ENCODE measurements at regions not wholly inside any gene's neighbourhood (a gene's known extent, or its start where the extent isn't known, plus 50 kb on each side); places are given as distances from the start of the nearest gene placed in this dataset.

DNA sequence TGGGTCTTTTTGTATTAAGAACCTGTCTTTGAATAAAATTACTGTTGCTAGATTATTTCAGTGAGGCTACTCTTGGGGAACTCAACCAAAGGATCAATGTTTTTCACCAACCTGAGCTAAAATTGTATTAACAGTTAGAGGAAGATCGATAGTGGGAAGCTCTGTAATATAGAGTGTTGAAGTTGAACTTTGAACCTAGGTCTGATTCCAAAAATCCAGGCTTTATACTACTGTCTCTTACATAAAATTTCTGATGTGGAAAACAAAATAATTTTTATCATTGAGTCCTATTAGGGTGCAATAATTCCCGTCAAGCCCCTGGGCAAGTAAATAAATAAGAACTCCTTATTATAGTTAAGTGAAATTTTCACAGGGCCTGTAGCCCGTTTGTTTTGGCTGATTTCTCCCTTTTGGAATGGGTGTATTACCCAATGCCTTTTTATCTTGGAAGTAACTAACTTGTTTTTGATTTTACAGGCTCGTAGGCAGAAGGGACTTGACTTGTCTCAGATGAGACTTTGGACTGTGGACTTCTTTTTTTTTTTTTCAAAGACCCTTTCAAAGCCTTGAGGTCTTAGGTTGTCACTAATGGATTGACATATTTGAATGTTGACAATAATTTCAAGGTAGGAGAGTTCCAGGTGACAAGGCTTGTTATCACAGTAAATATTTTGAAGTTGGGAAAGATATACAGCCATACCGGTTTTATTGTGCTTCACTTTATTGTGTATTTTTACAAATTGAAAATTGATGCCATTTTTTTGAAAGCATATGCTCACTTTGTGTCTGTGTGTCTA is 276.1 kb downstream of the NFKBIZ start:
- H3K9me2 ChIP-seq (ENCODE audit: insufficient read depth, low read length) = no peaks in the 10 kb centered on the region
- no peaks in the 10 kb centered on the region for H3K79me2 ChIP-seq (ENCODE audit: insufficient read depth, low read depth, low read length)
- H3K27ac ChIP-seq (ENCODE audit: low read depth, low read length, poor library complexity, severe bottlenecking) = no peak overlapping the region
- no peak for TF ChIP-seq EZH2phosphoT487 (IDR thresholded peaks at IDR 0.05; ENCODE audit: borderline replicate concordance, low read depth, low read length)
- TF ChIP-seq, protein P1, sequence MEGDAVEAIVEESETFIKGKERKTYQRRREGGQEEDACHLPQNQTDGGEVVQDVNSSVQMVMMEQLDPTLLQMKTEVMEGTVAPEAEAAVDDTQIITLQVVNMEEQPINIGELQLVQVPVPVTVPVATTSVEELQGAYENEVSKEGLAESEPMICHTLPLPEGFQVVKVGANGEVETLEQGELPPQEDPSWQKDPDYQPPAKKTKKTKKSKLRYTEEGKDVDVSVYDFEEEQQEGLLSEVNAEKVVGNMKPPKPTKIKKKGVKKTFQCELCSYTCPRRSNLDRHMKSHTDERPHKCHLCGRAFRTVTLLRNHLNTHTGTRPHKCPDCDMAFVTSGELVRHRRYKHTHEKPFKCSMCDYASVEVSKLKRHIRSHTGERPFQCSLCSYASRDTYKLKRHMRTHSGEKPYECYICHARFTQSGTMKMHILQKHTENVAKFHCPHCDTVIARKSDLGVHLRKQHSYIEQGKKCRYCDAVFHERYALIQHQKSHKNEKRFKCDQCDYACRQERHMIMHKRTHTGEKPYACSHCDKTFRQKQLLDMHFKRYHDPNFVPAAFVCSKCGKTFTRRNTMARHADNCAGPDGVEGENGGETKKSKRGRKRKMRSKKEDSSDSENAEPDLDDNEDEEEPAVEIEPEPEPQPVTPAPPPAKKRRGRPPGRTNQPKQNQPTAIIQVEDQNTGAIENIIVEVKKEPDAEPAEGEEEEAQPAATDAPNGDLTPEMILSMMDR (conservative IDR thresholded peaks at IDR 0.05; ENCODE audit: low read length) = no peak
- BruUV-seq (replicated peaks) = no TSS peak
- H3K36me3 ChIP-seq (ENCODE audit: insufficient read depth, low read length) = no peaks in the 10 kb centered on the region
- ChIA-PET POLR2A (interaction anchor here (0.6 to 1.2 kb wide), 2 partner anchors 8 to 121 kb away, joined by 3 read pairs; no protein-coding TSS in a partner anchor), CTCF (ENCODE audit: unreplicated experiment) (no interaction called here)
- peaks cover 5% of the 10 kb centered on the region; the same call in 1 of the 2 replicates for H3K9me3 ChIP-seq (ENCODE audit: low read length)
- no peaks in the 10 kb centered on the region for H4K20me1 ChIP-seq (ENCODE audit: insufficient read depth, low read length)
- H2AFZ ChIP-seq (ENCODE audit: low read length) = no peak overlapping the region
- no peak for DNase-seq (ENCODE audit: low spot score)
- intact Hi-C loops (cut with micrococcal nuclease; ENCODE audit: unreplicated experiment) = no loop called here
- no peak overlapping the region for H3K4me2 ChIP-seq (ENCODE audit: low read length)
- no peaks in the 10 kb centered on the region for H3K4me1 ChIP-seq (ENCODE audit: insufficient read depth, low read length, poor library complexity, severe bottlenecking)
- H3K4me3 ChIP-seq (ENCODE audit: low read depth, low read length, poor library complexity, severe bottlenecking) = no peak overlapping the region

DNA sequence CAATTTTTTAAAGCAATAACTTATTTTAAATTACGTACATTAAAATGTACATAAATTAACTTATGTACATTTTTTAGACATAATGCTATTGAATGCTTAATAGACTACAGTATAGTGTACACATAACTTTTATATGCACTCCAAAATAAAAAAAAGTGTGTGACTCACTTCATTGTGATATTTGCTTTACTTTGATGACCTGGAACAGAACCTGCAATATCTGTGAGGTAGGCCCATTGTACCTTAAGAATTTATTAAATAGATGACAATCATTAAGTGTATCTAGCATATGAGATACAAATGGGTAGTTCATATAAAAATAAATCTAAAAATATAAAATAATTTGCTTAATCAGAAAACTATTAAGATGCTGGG is 276.7 kb downstream of the NFKBIZ start:
- ChIA-PET POLR2A (interaction anchor here (1.1 kb wide), 1 partner anchor 12 kb away, joined by 3 read pairs; no protein-coding TSS in a partner anchor), CTCF (ENCODE audit: unreplicated experiment) (no interaction called here)
- no peak overlapping the region for H2AFZ ChIP-seq (ENCODE audit: low read length)
- no peaks in the 10 kb centered on the region for H3K79me2 ChIP-seq (ENCODE audit: insufficient read depth, low read depth, low read length)
- no peaks in the 10 kb centered on the region for H4K20me1 ChIP-seq (ENCODE audit: insufficient read depth, low read length)
- H3K4me3 ChIP-seq (ENCODE audit: low read depth, low read length, poor library complexity, severe bottlenecking) = no peak overlapping the region
- peaks cover 5% of the 10 kb centered on the region; the same call in 1 of the 2 replicates for H3K9me3 ChIP-seq (ENCODE audit: low read length)
- H3K27ac ChIP-seq (ENCODE audit: low read depth, low read length, poor library complexity, severe bottlenecking) = no peak overlapping the region
- no TSS peak for BruUV-seq (replicated peaks)
- DNase-seq (ENCODE audit: low spot score) = no peak
- H3K36me3 ChIP-seq (ENCODE audit: insufficient read depth, low read length) = no peaks in the 10 kb centered on the region
- no peaks in the 10 kb centered on the region for H3K9me2 ChIP-seq (ENCODE audit: insufficient read depth, low read length)
- TF ChIP-seq EZH2phosphoT487 (IDR thresholded peaks at IDR 0.05; ENCODE audit: borderline replicate concordance, low read depth, low read length) = no peak
- TF ChIP-seq, protein P1 (conservative IDR thresholded peaks at IDR 0.05; ENCODE audit: low read length) = no peak
- H3K4me2 ChIP-seq (ENCODE audit: low read length) = no peak overlapping the region
- intact Hi-C loops (cut with micrococcal nuclease; ENCODE audit: unreplicated experiment) = no loop called here
- no peaks in the 10 kb centered on the region for H3K4me1 ChIP-seq (ENCODE audit: insufficient read depth, low read length, poor library complexity, severe bottlenecking)
